Left kidney (tissue), 1 donor: ENCODE measurements at regions not wholly inside any gene's neighbourhood (a gene's known extent, or its start where the extent isn't known, plus 50 kb on each side); places are given as distances from the start of the nearest gene placed in this dataset.
A peak's percentile ranks its signal among the peaks of the same experiment; 100 is the strongest.
"Not testable (repeated sequence)": the region's sequence is repeated elsewhere in the genome, so short reads cannot be mapped to it uniquely, and the experiment has no call there.

Experiments used
- DNase-seq: peaks from one replicate; pipeline ENCODE4 v3.0.0-alpha.2; 2013

DNA sequence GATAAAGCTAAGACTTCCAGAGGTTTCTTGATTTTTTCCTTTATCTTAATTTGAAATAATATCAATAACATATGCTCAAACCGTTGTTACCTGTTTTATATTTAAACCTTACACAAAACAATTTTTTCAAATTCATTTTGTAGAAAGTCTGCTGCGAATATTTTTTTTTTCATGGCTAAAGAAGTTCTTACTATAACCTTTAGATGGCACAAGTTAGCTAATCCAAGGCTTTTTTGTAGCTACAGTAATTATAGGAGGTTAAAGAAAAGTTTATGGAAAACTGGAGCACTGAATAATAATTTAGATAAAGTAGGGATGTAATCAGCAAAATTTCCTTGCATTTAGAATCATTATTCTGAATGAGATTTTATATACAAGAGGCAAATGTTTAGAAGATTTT, 78.0 kb upstream of the PNPT1 start:
- DNase-seq, result peak; percentile 29

DNA sequence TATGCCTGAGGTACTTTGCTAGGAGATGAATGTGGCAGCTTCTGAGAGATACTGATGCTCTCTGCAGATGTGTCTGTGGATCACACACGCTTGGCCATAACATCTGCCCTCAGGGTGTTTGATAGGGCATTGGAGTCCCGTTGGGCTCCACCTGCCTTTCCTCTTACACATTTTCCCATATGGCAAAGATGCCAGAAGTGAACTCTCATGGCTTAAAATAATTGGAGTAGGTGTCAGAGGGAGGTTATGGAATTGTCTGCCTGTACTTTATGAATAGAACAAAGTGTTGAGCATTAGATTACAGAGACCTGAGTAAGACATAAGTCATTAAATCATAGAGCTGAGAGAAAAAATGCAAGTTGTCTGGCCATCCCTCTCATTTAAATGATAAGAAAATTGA, 75.3 kb upstream of the PNPT1 start:
- no peak for DNase-seq

DNA sequence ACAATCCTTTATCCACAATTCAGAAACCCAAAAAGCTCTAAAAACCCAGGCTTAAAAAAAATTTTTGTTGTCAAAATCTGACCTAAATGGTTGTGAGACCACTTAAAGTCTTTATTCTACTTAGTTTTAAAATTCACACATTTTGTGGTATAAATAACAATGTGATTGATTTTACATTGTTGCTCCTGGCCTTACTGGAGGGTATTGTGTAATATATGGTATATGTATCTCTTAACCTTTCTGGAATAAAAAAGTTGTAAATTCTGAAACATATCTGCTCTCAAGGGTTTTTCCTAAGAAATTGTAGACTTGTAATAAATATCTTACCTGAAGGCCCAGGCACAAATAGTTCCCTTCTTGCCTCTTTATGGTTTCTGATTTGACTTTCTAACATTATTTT, 73.3 kb upstream of the PNPT1 start:
- DNase-seq, result no peak

DNA sequence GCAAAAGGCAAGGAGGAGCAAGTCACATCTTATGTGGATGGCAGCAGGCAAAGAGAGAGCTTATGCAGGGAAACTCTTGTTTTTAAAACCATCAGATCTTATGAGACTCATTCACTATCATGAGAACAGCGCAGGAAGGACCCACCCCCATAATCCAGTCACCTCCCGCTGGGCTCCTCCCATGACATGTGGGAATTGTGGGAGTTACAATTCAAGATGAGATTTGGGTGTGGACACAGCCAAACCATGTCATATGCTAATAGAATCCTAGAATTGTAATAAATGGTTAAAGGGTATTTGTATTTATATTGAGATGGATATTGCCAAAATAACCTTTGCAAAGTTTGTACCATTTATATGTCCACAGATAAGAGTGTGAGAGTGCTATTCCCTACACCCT, 72.1 kb upstream of the PNPT1 start:
- DNase-seq, result not testable (repeated sequence)

GRCh38 chr2:55763721-55764120, 70.1 kb upstream of the PNPT1 start:
- no peak for DNase-seq

- DNase-seq, result no peak
These were observed 67.9 kb upstream of the PNPT1 start for GRCh38 chr2:55761526-55761925.

- no peak for DNase-seq
These were observed 67.4 kb upstream of the PNPT1 start for GRCh38 chr2:55761024-55761423.

DNA sequence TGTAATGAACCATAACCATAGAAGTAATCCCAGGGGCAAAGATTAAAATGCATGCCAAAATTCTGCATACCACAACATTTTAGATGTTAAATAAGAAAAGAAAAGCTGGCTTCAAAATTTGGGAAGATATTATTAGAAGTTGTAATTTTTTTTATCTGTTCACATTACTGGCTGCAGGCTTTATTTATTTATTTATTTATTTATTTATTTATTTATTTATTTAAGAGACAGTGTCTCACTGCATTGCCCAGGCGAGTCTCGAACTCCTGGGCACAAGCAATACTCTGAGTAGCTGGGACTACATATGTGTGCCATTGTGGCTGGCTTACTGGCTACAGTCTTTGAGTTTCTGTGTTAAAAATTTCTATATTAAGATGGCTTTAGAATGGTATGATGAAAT, 66.5 kb upstream of the PNPT1 start:
- DNase-seq, result no peak

DNA sequence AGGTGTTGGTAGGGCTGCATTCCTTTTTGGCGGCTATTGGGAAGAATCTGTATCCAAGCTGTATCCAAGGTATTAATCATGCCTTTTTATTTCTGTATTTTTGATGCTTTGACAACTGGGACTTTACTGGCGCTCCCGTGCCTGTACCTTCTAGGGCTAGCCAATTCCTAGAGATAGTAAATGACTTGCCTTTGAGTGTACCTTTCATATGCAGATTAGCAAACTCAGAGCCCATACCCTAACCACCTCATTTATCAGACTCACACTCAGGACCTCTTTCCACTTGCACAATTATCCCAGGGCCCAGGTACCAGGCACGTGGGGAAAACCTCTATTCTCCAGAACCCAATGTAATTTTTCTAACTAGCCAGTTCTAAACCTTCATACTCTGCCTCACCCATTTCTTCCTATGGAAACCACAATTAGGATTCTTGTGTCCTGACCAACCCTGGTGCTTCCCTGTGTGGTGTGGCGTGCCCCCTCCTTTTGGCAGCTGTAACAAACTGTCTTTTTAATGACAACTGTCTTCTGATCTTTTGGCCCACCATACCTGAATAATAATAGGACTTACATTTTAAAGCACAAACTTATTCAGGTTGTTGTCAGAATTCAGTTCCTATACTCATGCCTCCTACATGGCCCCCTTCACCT, 65.8 kb upstream of the PNPT1 start:
- no peak for DNase-seq

GRCh38 chr2:55751966-55752365, 58.3 kb upstream of the PNPT1 start:
- no peak for DNase-seq

DNA sequence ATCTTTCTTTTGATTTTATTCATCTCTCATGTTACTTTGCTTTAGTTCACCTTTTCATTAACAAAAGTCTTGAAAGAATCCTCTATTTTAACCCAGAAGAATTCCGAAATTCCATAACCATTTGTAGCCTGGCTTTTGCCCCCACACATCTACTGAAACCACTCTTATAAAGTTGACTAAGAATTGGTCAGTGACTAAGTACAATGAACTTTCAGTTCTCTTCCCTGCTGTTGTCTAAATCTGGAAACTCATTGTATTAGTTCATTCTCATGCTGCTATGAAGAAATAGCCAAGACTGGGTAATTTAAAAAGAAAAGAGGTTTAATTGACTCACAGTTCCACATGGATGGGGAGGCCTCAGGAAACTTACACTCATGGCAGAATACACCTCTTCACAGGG, 49.9 kb upstream of the PNPT1 start:
- no peak for DNase-seq
